ENCODE measurements at regions not wholly inside any gene's neighbourhood (a gene's known extent, or its start where the extent isn't known, plus 50 kb on each side); places are given as distances from the start of the nearest gene placed in this dataset.

- Mint-ChIP-seq H3K27ac (no peak overlapping the region), H3K4me3 (no peak overlapping the region), H3K9me3 (peaks cover 2 to 11% (median 4%) of the 10 kb centered on the region in 7 donors), H3K27me3 (no peaks in the 10 kb centered on the region), H3K36me3 (no peaks in the 10 kb centered on the region), H3K4me1 (no peaks in the 10 kb centered on the region)
- ATAC-seq (ENCODE audit: low read depth in 2 of 2) (no peak), DNase-seq (no peak)
- Histone ChIP-seq H3K27ac (ENCODE audit: insufficient read depth, low read length, poor library complexity, severe bottlenecking) (no peak overlapping the region), H3K36me3 (ENCODE audit: control insufficient read depth, insufficient read depth, low read length) (no peaks in the 10 kb centered on the region), H3K4me1 (ENCODE audit: control insufficient read depth, insufficient read depth, low read length, poor library complexity, severe bottlenecking) (no peaks in the 10 kb centered on the region), H3K27me3 (ENCODE audit: control insufficient read depth, insufficient read depth, low read length) (no peaks in the 10 kb centered on the region), H3K9me3 (ENCODE audit: control insufficient read depth in 2 of 2, low read length in 2 of 2) (no peaks in the 10 kb centered on the region), H3K4me3 (ENCODE audit: low read depth, low read length) (no peak overlapping the region)
These were observed 250.4 kb upstream of the SEL1L start for GRCh38 chr14:81784084-81784483.

- ATAC-seq (ENCODE audit: low read depth in 2 of 2) (no peak), DNase-seq (no peak)
- Mint-ChIP-seq H3K4me1 (no peaks in the 10 kb centered on the region), H3K27me3 (peaks cover 4% of the 10 kb centered on the region), H3K9me3 (peaks cover 0 to 17% (median 3%) of the 10 kb centered on the region in 7 donors), H3K36me3 (no peaks in the 10 kb centered on the region), H3K4me3 (no peak overlapping the region), H3K27ac (no peak overlapping the region)
- Histone ChIP-seq H3K4me3 (ENCODE audit: low read depth, low read length) (no peak overlapping the region), H3K9me3 (ENCODE audit: control insufficient read depth in 2 of 2, low read length in 2 of 2) (no peaks in the 10 kb centered on the region), H3K27ac (ENCODE audit: insufficient read depth, low read length, poor library complexity, severe bottlenecking) (no peak overlapping the region), H3K27me3 (ENCODE audit: control insufficient read depth, insufficient read depth, low read length) (no peaks in the 10 kb centered on the region), H3K36me3 (ENCODE audit: control insufficient read depth, insufficient read depth, low read length) (no peaks in the 10 kb centered on the region), H3K4me1 (ENCODE audit: control insufficient read depth, insufficient read depth, low read length, poor library complexity, severe bottlenecking) (no peaks in the 10 kb centered on the region)
These were observed 263.7 kb upstream of the SEL1L start for GRCh38 chr14:81797315-81797714.

DNA sequence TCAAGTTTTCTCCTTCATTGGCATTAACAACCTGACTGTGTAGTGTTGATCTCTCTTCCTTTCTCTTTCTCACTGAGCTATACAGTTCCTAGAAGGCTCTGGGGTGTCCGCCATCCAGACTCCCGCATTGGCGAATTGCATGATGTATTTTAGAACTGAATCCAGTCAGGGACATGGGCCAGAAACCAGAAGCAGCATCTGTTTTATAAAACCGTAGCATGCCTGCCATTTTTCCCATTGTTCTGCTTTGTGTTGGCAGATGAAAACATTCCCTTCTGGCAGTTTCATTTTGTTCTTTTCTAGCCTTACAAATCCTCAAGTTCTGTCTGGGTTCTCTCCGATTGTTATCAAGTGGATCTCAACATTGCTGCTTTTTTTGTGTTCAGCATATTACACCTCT is 268.3 kb upstream of the SEL1L start:
- Mint-ChIP-seq H3K4me1 (no peaks in the 10 kb centered on the region), H3K27ac (no peak overlapping the region), H3K4me3 (no peak overlapping the region), H3K36me3 (no peaks in the 10 kb centered on the region), H3K27me3 (no peaks in the 10 kb centered on the region), H3K9me3 (peaks cover 0 to 5% (median 0%) of the 10 kb centered on the region in 7 donors)
- no peak overlapping the region for H3K27ac ChIP-seq (ENCODE audit: insufficient read depth, low read length, poor library complexity, severe bottlenecking)
- H3K4me3 ChIP-seq (ENCODE audit: low read depth, low read length), result no peak overlapping the region
- ATAC-seq (ENCODE audit: low read depth in 2 of 2) (no peak), DNase-seq (no peak)
- H3K4me1 ChIP-seq (ENCODE audit: control insufficient read depth, insufficient read depth, low read length, poor library complexity, severe bottlenecking), result no peaks in the 10 kb centered on the region
- no peaks in the 10 kb centered on the region for H3K27me3 ChIP-seq (ENCODE audit: control insufficient read depth, insufficient read depth, low read length)
- H3K9me3 ChIP-seq (ENCODE audit: control insufficient read depth in 2 of 2, low read length in 2 of 2), result no peaks in the 10 kb centered on the region
- H3K36me3 ChIP-seq (ENCODE audit: control insufficient read depth, insufficient read depth, low read length), result no peaks in the 10 kb centered on the region

- Histone ChIP-seq H3K4me1 (ENCODE audit: control insufficient read depth, insufficient read depth, low read length, poor library complexity, severe bottlenecking) (no peaks in the 10 kb centered on the region), H3K27me3 (ENCODE audit: control insufficient read depth, insufficient read depth, low read length) (no peaks in the 10 kb centered on the region), H3K9me3 (ENCODE audit: control insufficient read depth in 2 of 2, low read length in 2 of 2) (no peaks in the 10 kb centered on the region), H3K27ac (ENCODE audit: insufficient read depth, low read length, poor library complexity, severe bottlenecking) (no peak overlapping the region), H3K4me3 (ENCODE audit: low read depth, low read length) (no peak overlapping the region), H3K36me3 (ENCODE audit: control insufficient read depth, insufficient read depth, low read length) (no peaks in the 10 kb centered on the region)
- no peak overlapping the region for H3K4me3 Mint-ChIP-seq
- no peaks in the 10 kb centered on the region for H3K27me3 Mint-ChIP-seq
- H3K9me3 Mint-ChIP-seq, result peaks cover 0 to 5% (median 2%) of the 10 kb centered on the region in 7 donors
- no peak overlapping the region for H3K27ac Mint-ChIP-seq
- DNase-seq (no peak), ATAC-seq (ENCODE audit: low read depth in 2 of 2) (no peak)
- no peaks in the 10 kb centered on the region for H3K4me1 Mint-ChIP-seq
- no peaks in the 10 kb centered on the region for H3K36me3 Mint-ChIP-seq
These were observed 268.7 kb upstream of the SEL1L start for GRCh38 chr14:81802341-81802740.

- Histone ChIP-seq H3K27ac (ENCODE audit: insufficient read depth, low read length, poor library complexity, severe bottlenecking) (no peak overlapping the region), H3K27me3 (ENCODE audit: control insufficient read depth, insufficient read depth, low read length) (no peaks in the 10 kb centered on the region), H3K9me3 (ENCODE audit: control insufficient read depth in 2 of 2, low read length in 2 of 2) (no peaks in the 10 kb centered on the region), H3K4me3 (ENCODE audit: low read depth, low read length) (no peak overlapping the region), H3K36me3 (ENCODE audit: control insufficient read depth, insufficient read depth, low read length) (no peaks in the 10 kb centered on the region), H3K4me1 (ENCODE audit: control insufficient read depth, insufficient read depth, low read length, poor library complexity, severe bottlenecking) (no peaks in the 10 kb centered on the region)
- H3K27me3 Mint-ChIP-seq, result no peaks in the 10 kb centered on the region
- peaks cover 1 to 8% (median 3%) of the 10 kb centered on the region in 7 donors for H3K9me3 Mint-ChIP-seq
- H3K27ac Mint-ChIP-seq, result no peak overlapping the region
- no peak for DNase-seq
- no peaks in the 10 kb centered on the region for H3K36me3 Mint-ChIP-seq
- ATAC-seq (ENCODE audit: low read depth in 2 of 2), result no peak
- no peak overlapping the region for H3K4me3 Mint-ChIP-seq
- no peaks in the 10 kb centered on the region for H3K4me1 Mint-ChIP-seq
These were observed 272.1 kb upstream of the SEL1L start for GRCh38 chr14:81805785-81806184.

DNA sequence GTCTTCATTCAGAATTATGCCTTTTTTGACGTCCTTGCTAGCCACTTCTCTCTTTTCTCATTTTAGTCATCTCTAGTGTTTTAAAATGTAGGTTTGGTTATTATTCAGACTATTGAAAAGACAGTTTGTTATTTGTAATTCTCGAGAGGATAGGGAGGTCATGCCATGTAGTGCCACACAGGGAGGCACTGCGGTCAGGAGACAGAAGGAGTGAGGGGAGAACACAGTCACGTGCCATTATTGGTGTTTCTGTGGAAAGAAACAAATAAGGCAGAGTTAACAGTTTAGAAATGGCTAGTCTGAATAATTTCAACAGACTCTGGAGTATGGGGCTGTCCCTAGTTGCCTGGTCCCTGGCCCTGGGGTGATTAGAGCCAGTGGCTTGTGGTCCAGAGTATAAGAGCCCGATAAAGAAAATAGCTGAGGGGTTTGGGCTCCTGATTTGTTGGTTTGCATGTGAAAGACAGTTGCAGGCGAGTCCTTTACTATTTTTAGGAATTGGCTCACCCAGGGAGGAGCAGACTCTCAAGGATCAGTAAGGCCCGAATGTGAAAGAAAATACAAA is 278.1 kb upstream of the SEL1L start:
- Mint-ChIP-seq H3K4me3 (no peak overlapping the region), H3K36me3 (no peaks in the 10 kb centered on the region), H3K27me3 (no peaks in the 10 kb centered on the region), H3K4me1 (no peaks in the 10 kb centered on the region), H3K9me3 (peaks cover 0 to 7% (median 3%) of the 10 kb centered on the region in 7 donors), H3K27ac (no peak overlapping the region)
- H3K9me3 ChIP-seq (ENCODE audit: control insufficient read depth in 2 of 2, low read length in 2 of 2), result no peaks in the 10 kb centered on the region
- no peaks in the 10 kb centered on the region for H3K27me3 ChIP-seq (ENCODE audit: control insufficient read depth, insufficient read depth, low read length)
- DNase-seq (no peak), ATAC-seq (ENCODE audit: low read depth in 2 of 2) (no peak)
- H3K36me3 ChIP-seq (ENCODE audit: control insufficient read depth, insufficient read depth, low read length), result no peaks in the 10 kb centered on the region
- no peaks in the 10 kb centered on the region for H3K4me1 ChIP-seq (ENCODE audit: control insufficient read depth, insufficient read depth, low read length, poor library complexity, severe bottlenecking)
- no peak overlapping the region for H3K4me3 ChIP-seq (ENCODE audit: low read depth, low read length)
- H3K27ac ChIP-seq (ENCODE audit: insufficient read depth, low read length, poor library complexity, severe bottlenecking), result no peak overlapping the region

GRCh38 chr14:81818271-81818670 is 284.6 kb upstream of the SEL1L start:
- peaks cover 0 to 5% (median 3%) of the 10 kb centered on the region in 7 donors for H3K9me3 Mint-ChIP-seq
- H3K4me1 ChIP-seq (ENCODE audit: control insufficient read depth, insufficient read depth, low read length, poor library complexity, severe bottlenecking), result no peaks in the 10 kb centered on the region
- no peaks in the 10 kb centered on the region for H3K36me3 Mint-ChIP-seq
- no peaks in the 10 kb centered on the region for H3K27me3 ChIP-seq (ENCODE audit: control insufficient read depth, insufficient read depth, low read length)
- no peak for DNase-seq
- no peaks in the 10 kb centered on the region for H3K4me1 Mint-ChIP-seq
- H3K9me3 ChIP-seq (ENCODE audit: control insufficient read depth in 2 of 2, low read length in 2 of 2), result no peaks in the 10 kb centered on the region
- H3K4me3 ChIP-seq (ENCODE audit: low read depth, low read length), result no peak overlapping the region
- no peak overlapping the region for H3K4me3 Mint-ChIP-seq
- no peak overlapping the region for H3K27ac Mint-ChIP-seq
- ATAC-seq (ENCODE audit: low read depth in 2 of 2), result no peak
- H3K36me3 ChIP-seq (ENCODE audit: control insufficient read depth, insufficient read depth, low read length), result no peaks in the 10 kb centered on the region
- no peak overlapping the region for H3K27ac ChIP-seq (ENCODE audit: insufficient read depth, low read length, poor library complexity, severe bottlenecking)
- no peaks in the 10 kb centered on the region for H3K27me3 Mint-ChIP-seq

- no peaks in the 10 kb centered on the region for H3K4me1 ChIP-seq (ENCODE audit: control insufficient read depth, insufficient read depth, low read length, poor library complexity, severe bottlenecking)
- DNase-seq, result no peak
- ATAC-seq (ENCODE audit: low read depth in 2 of 2), result no peak
These were observed 285.7 kb upstream of the SEL1L start for GRCh38 chr14:81819344-81819743.

More at GRCh38 chr14:81819344-81819743, 285.7 kb upstream of the SEL1L start:
- H3K4me3 Mint-ChIP-seq, result no peak overlapping the region
- H3K27me3 Mint-ChIP-seq, result no peaks in the 10 kb centered on the region
- no peaks in the 10 kb centered on the region for H3K4me1 Mint-ChIP-seq
- Histone ChIP-seq H3K36me3 (ENCODE audit: control insufficient read depth, insufficient read depth, low read length) (no peaks in the 10 kb centered on the region), H3K9me3 (ENCODE audit: control insufficient read depth in 2 of 2, low read length in 2 of 2) (no peaks in the 10 kb centered on the region), H3K27ac (ENCODE audit: insufficient read depth, low read length, poor library complexity, severe bottlenecking) (no peak overlapping the region), H3K4me3 (ENCODE audit: low read depth, low read length) (no peak overlapping the region), H3K27me3 (ENCODE audit: control insufficient read depth, insufficient read depth, low read length) (no peaks in the 10 kb centered on the region)
- H3K36me3 Mint-ChIP-seq, result no peaks in the 10 kb centered on the region
- no peak overlapping the region for H3K27ac Mint-ChIP-seq
- peaks cover 0 to 8% (median 4%) of the 10 kb centered on the region in 7 donors for H3K9me3 Mint-ChIP-seq
